Liver (tissue), 8 donors: ENCODE measurements at regions not wholly inside any gene's neighbourhood (a gene's known extent, or its start where the extent isn't known, plus 50 kb on each side); places are given as distances from the start of the nearest gene placed in this dataset.

ENCODE experiments used
- DNase-seq: peaks from one replicate; pipeline ENCODE4 v3.0.0-alpha.2; 2017; ENCODE audit warnings: low spot score
- H3K27ac ChIP-seq, 2 donors: one replicate each; pipeline ENCODE4 v1.7.0; 2013; ENCODE audit warnings: inconsistent platforms in 2 of 2, low read length in 2 of 2, control low read depth in 1 of 2, low read depth in 1 of 2, mild to moderate bottlenecking in 1 of 2
- H3K27me3 ChIP-seq, 4 donors: one replicate each; pipeline versions ENCODE4 v1.6.1 to v1.7.0; 2013; ENCODE audit warnings: low read length in 3 of 4, inconsistent platforms in 1 of 4, mild to moderate bottlenecking in 1 of 4, moderate library complexity in 1 of 4; ENCODE audit not compliant: control insufficient read depth in 4 of 4, insufficient read depth in 4 of 4
- H3K36me3 ChIP-seq, 4 donors: one replicate each; pipeline versions ENCODE4 v1.6.1 to v1.7.0; 2013; ENCODE audit warnings: low read length in 3 of 4, mild to moderate bottlenecking in 3 of 4, low read depth in 1 of 4, moderate library complexity in 1 of 4; ENCODE audit not compliant: control insufficient read depth in 4 of 4, insufficient read depth in 3 of 4
- H3K4me1 ChIP-seq, 4 donors: one replicate each; pipeline versions ENCODE4 v1.6.1 to v1.7.0; 2013; ENCODE audit warnings: low read length in 3 of 4, mild to moderate bottlenecking in 3 of 4, moderate library complexity in 1 of 4; ENCODE audit not compliant: control insufficient read depth in 4 of 4, insufficient read depth in 4 of 4
- H3K4me3 ChIP-seq, 3 donors: one replicate each; pipeline versions ENCODE4 v1.6.1 to v1.7.0; 2013; ENCODE audit warnings: low read length in 3 of 3, control low read depth in 1 of 3, low read depth in 1 of 3, mild to moderate bottlenecking in 1 of 3
- H3K9ac ChIP-seq, 2 donors: one replicate each; pipeline ENCODE4 v1.7.0; 2013; ENCODE audit warnings: low read length in 2 of 2, mild to moderate bottlenecking in 2 of 2, moderate library complexity in 2 of 2, control low read depth in 1 of 2, low read depth in 1 of 2
- H3K9me3 ChIP-seq, 4 donors: one replicate each; pipeline versions ENCODE4 v1.6.1 to v1.7.0; 2013; ENCODE audit warnings: low read length in 3 of 4; ENCODE audit not compliant: control insufficient read depth in 4 of 4
- EGR1 ChIP-seq, 2 donors: IDR thresholded peaks; 2 replicates each; pipeline ENCODE4 v1.6.1; 2016 to 2018; ENCODE audit warnings: antibody characterized with exemption in 2 of 2, low read depth in 2 of 2
- FOXA1 ChIP-seq: IDR thresholded peaks from 2 replicates; pipeline ENCODE4 v1.6.1; 2016; ENCODE audit warnings: antibody characterized with exemption
- FOXA2 ChIP-seq: IDR thresholded peaks from 2 replicates; pipeline ENCODE4 v1.6.1; 2016; ENCODE audit warnings: antibody characterized with exemption
- GABPA ChIP-seq, 2 donors: IDR thresholded peaks in 1 of 2; conservative IDR thresholded peaks in 1 of 2; 2 replicates each; pipeline ENCODE4 v1.6.1; 2016; ENCODE audit warnings: antibody characterized with exemption in 2 of 2, mild to moderate bottlenecking in 1 of 2, moderate library complexity in 1 of 2
- HNF4A ChIP-seq, 2 donors: conservative IDR thresholded peaks; 2 replicates each; pipeline ENCODE4 v1.6.1; 2016; ENCODE audit warnings: antibody characterized with exemption in 2 of 2, mild to moderate bottlenecking in 2 of 2
- HNF4G ChIP-seq: IDR thresholded peaks from 2 replicates; pipeline ENCODE4 v1.6.1; 2016; ENCODE audit warnings: antibody characterized with exemption
- JUND ChIP-seq, 2 donors: IDR thresholded peaks; 2 replicates each; pipeline ENCODE4 v1.6.1; 2016; ENCODE audit warnings: antibody characterized with exemption in 2 of 2
- NR2F2 ChIP-seq: IDR thresholded peaks from 2 replicates; pipeline ENCODE4 v1.6.1; 2016; ENCODE audit warnings: antibody characterized with exemption
- RAD21 ChIP-seq, 2 donors: IDR thresholded peaks; 2 replicates each; pipeline ENCODE4 v1.6.1; 2016; ENCODE audit warnings: antibody characterized with exemption in 2 of 2, mild to moderate bottlenecking in 2 of 2
- RXRA ChIP-seq, 2 donors: IDR thresholded peaks; 2 replicates each; pipeline ENCODE4 v1.6.1; 2017 to 2018; ENCODE audit warnings: antibody characterized with exemption in 2 of 2, mild to moderate bottlenecking in 1 of 2
- SP1 ChIP-seq: IDR thresholded peaks from 2 replicates; pipeline ENCODE4 v1.6.1; 2018; ENCODE audit warnings: antibody characterized with exemption, mild to moderate bottlenecking
- TAF1 ChIP-seq: conservative IDR thresholded peaks from 2 replicates; pipeline ENCODE4 v1.6.1; 2016; ENCODE audit warnings: antibody characterized with exemption, mild to moderate bottlenecking
- YY1 ChIP-seq: IDR thresholded peaks from 2 replicates; pipeline ENCODE4 v1.6.1; 2016; ENCODE audit warnings: antibody characterized with exemption, mild to moderate bottlenecking
- WGBS: extraction: QIAGEN DNeasy Blood & Tissue Kit; methylation state at CpG from one replicate; pipeline ENCODE4 v1.1.7; 2013; 5-methylcytosine and 5-hydroxymethylcytosine counted together
- TF ChIP-seq, protein P1 (sequence below): IDR thresholded peaks from 2 replicates; pipeline ENCODE4 v1.6.1; 2016; ENCODE audit warnings: antibody characterized with exemption
- TF ChIP-seq, protein P2 (sequence below): IDR thresholded peaks from 2 replicates; pipeline ENCODE4 v1.6.1; 2016; ENCODE audit warnings: antibody characterized with exemption
- TF ChIP-seq, protein P3 (sequence below): fragments of 150-350 bp; IDR thresholded peaks from 2 replicates; pipeline ENCODE4 v1.5.1; 2017; ENCODE audit warnings: improper control_type of control experiment, low read depth, low read length; ENCODE audit not compliant: missing input control
- TF ChIP-seq, protein P4 (sequence below): IDR thresholded peaks from 2 replicates; pipeline ENCODE4 v1.6.1; 2016; ENCODE audit warnings: antibody characterized with exemption, mild to moderate bottlenecking
- TF ChIP-seq, protein P5 (sequence below): IDR thresholded peaks from 2 replicates; pipeline ENCODE4 v1.6.1; 2016; ENCODE audit warnings: antibody characterized with exemption
- donor health status: healthy.
- donor health status: healthy.
- donor health status: healthy.
- donor health status: healthy.
- donor health status: healthy.

DNA sequence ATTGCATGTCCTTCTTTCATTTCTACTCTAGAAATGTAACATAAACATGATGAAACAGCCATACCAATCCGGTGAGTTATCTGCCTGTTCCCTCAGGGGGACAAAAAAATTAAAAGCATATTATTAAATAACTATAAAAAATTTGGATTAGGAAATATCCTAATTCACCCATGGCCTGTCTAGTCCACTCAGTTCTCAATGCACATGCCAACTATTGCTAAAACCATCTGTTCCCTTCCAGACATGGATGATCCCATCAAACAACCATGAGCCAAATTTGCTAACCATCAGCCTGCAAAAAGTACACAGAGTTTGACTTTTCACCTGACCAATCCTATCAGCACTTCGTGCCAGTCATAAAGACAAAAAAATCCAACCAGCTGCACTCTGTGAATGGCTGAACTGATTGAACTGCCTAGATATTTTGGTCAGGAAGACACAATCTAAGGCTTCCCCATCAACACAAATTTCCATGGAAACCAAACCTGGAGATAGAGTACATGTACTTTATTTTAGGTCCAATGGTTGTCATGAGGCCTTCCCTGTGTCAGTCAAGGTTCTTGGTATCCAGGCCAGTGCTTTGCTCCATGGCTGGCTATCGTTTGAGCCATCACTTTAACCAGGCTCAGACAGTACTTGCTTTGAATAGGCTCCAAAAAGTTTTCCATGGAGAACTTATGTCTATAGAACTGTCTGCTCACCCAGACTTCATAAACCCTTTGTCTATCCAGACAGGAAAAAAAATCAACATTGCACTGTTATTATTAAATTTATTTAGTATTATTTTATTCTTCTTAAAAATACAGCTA is 570.8 kb downstream of the LTN1 start:
- WGBS: 73% methylated on average over 3 of the region's 3 CpGs
- H3K9ac ChIP-seq: no peak overlapping the region
- H3K9me3 ChIP-seq: no peaks in the 10 kb centered on the region
- TF ChIP-seq RAD21 (IDR thresholded peaks at IDR 0.05) (no peak), HNF4G (no peak), YY1 (no peak), FOXA1 (no peak), FOXA2 (no peak), SP1 (no peak), TAF1 (no peak), JUND (IDR thresholded peaks at IDR 0.05) (no peak), HNF4A (conservative IDR thresholded peaks at IDR 0.05) (no peak)
- TF ChIP-seq, protein P1, sequence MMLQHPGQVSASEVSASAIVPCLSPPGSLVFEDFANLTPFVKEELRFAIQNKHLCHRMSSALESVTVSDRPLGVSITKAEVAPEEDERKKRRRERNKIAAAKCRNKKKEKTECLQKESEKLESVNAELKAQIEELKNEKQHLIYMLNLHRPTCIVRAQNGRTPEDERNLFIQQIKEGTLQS: no peak
- TF ChIP-seq, protein P2, sequence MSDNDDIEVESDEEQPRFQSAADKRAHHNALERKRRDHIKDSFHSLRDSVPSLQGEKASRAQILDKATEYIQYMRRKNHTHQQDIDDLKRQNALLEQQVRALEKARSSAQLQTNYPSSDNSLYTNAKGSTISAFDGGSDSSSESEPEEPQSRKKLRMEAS: no peak
- TF ChIP-seq, protein P3, sequence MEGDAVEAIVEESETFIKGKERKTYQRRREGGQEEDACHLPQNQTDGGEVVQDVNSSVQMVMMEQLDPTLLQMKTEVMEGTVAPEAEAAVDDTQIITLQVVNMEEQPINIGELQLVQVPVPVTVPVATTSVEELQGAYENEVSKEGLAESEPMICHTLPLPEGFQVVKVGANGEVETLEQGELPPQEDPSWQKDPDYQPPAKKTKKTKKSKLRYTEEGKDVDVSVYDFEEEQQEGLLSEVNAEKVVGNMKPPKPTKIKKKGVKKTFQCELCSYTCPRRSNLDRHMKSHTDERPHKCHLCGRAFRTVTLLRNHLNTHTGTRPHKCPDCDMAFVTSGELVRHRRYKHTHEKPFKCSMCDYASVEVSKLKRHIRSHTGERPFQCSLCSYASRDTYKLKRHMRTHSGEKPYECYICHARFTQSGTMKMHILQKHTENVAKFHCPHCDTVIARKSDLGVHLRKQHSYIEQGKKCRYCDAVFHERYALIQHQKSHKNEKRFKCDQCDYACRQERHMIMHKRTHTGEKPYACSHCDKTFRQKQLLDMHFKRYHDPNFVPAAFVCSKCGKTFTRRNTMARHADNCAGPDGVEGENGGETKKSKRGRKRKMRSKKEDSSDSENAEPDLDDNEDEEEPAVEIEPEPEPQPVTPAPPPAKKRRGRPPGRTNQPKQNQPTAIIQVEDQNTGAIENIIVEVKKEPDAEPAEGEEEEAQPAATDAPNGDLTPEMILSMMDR: no peak
- H3K4me3 ChIP-seq: peak overlapping the region in 1 of 3 donors; percentile 9
- H3K27ac ChIP-seq: no peak overlapping the region
- H3K36me3 ChIP-seq: no peaks in the 10 kb centered on the region
- H3K27me3 ChIP-seq: no peaks in the 10 kb centered on the region
- H3K4me1 ChIP-seq: no peaks in the 10 kb centered on the region
- DNase-seq: no peak

DNA sequence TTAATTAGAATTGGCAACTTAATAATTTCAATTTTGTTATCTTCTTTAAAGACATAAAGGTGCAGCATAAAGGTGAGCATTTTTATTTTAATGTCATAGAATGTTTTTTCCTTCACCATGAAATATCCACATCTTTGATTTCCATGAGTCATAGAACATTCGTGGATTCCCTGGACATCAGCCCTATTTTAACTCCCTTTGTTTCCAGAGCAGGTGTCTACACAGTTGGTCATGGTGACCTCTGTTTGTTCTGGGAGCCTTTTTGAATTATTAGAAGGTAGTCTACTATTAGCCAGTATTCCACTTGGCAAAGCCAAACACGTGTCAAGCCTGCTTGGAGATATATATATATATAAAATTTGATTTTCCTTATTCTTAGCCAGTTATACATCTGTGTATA is 572.9 kb downstream of the LTN1 start:
- Histone ChIP-seq H3K9me3 (no peaks in the 10 kb centered on the region), H3K27ac (no peak overlapping the region), H3K9ac (no peak overlapping the region), H3K4me3 (no peak overlapping the region), H3K4me1 (no peaks in the 10 kb centered on the region), H3K36me3 (no peaks in the 10 kb centered on the region), H3K27me3 (no peaks in the 10 kb centered on the region)
- TF ChIP-seq, protein P4, sequence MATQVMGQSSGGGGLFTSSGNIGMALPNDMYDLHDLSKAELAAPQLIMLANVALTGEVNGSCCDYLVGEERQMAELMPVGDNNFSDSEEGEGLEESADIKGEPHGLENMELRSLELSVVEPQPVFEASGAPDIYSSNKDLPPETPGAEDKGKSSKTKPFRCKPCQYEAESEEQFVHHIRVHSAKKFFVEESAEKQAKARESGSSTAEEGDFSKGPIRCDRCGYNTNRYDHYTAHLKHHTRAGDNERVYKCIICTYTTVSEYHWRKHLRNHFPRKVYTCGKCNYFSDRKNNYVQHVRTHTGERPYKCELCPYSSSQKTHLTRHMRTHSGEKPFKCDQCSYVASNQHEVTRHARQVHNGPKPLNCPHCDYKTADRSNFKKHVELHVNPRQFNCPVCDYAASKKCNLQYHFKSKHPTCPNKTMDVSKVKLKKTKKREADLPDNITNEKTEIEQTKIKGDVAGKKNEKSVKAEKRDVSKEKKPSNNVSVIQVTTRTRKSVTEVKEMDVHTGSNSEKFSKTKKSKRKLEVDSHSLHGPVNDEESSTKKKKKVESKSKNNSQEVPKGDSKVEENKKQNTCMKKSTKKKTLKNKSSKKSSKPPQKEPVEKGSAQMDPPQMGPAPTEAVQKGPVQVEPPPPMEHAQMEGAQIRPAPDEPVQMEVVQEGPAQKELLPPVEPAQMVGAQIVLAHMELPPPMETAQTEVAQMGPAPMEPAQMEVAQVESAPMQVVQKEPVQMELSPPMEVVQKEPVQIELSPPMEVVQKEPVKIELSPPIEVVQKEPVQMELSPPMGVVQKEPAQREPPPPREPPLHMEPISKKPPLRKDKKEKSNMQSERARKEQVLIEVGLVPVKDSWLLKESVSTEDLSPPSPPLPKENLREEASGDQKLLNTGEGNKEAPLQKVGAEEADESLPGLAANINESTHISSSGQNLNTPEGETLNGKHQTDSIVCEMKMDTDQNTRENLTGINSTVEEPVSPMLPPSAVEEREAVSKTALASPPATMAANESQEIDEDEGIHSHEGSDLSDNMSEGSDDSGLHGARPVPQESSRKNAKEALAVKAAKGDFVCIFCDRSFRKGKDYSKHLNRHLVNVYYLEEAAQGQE: no peak
- no peak for TF ChIP-seq EGR1 (IDR thresholded peaks at IDR 0.05; ENCODE audit: low read depth in 2 of 2)
- TF ChIP-seq RAD21 (IDR thresholded peaks at IDR 0.05): no peak
- TF ChIP-seq FOXA2: no peak
- no peak for TF ChIP-seq RXRA (IDR thresholded peaks at IDR 0.05)
- TF ChIP-seq, protein P2: no peak
- no peak for TF ChIP-seq NR2F2
- TF ChIP-seq JUND (IDR thresholded peaks at IDR 0.05): no peak
- TF ChIP-seq, protein P5, sequence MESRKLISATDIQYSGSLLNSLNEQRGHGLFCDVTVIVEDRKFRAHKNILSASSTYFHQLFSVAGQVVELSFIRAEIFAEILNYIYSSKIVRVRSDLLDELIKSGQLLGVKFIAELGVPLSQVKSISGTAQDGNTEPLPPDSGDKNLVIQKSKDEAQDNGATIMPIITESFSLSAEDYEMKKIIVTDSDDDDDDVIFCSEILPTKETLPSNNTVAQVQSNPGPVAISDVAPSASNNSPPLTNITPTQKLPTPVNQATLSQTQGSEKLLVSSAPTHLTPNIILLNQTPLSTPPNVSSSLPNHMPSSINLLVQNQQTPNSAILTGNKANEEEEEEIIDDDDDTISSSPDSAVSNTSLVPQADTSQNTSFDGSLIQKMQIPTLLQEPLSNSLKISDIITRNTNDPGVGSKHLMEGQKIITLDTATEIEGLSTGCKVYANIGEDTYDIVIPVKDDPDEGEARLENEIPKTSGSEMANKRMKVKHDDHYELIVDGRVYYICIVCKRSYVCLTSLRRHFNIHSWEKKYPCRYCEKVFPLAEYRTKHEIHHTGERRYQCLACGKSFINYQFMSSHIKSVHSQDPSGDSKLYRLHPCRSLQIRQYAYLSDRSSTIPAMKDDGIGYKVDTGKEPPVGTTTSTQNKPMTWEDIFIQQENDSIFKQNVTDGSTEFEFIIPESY: no peak
- no peak for TF ChIP-seq SP1
- no peak for TF ChIP-seq GABPA (IDR thresholded peaks at IDR 0.05 in 1 of 2, conservative IDR thresholded peaks at IDR 0.05 in 1 of 2)
- no peak for TF ChIP-seq FOXA1
- TF ChIP-seq HNF4G: no peak
- no peak for TF ChIP-seq HNF4A (conservative IDR thresholded peaks at IDR 0.05)
- TF ChIP-seq YY1: no peak
- TF ChIP-seq, protein P3: no peak
- TF ChIP-seq, protein P1: no peak
- no peak for TF ChIP-seq TAF1
- DNase-seq: no peak
- WGBS: 89% methylated on average over 2 of the region's 2 CpGs
